22Rv1 (cell line): ENCODE measurements at regions not wholly inside any gene's neighbourhood (a gene's known extent, or its start where the extent isn't known, plus 50 kb on each side); places are given as distances from the start of the nearest gene placed in this dataset.

Experiments used
- H3K27ac ChIP-seq: fragments of 450-650 bp; 2 replicates; pipeline ENCODE4 v1.5.1; 2017
- CTCF ChIP-seq: fragments of 450-650 bp; IDR thresholded peaks from 2 replicates; pipeline ENCODE4 v1.5.1; 2017; ENCODE audit warnings: mild to moderate bottlenecking
- ZFX ChIP-seq: fragments of 450-650 bp; IDR thresholded peaks from 2 replicates; pipeline ENCODE4 v1.6.1; 2017; ENCODE audit warnings: antibody characterized with exemption, borderline replicate concordance

GRCh38 chr5:155735388-155735787 lies 591.6 kb upstream of the SGCD start:
- TF ChIP-seq CTCF (no peak), ZFX (no peak)
- H3K27ac ChIP-seq = no peak overlapping the region

GRCh38 chr5:155738616-155739015 lies 588.3 kb upstream of the SGCD start:
- no peak overlapping the region for H3K27ac ChIP-seq
- TF ChIP-seq CTCF (no peak), ZFX (no peak)

GRCh38 chr5:155746367-155747038 lies 580.5 kb upstream of the SGCD start:
- H3K27ac ChIP-seq = no peak overlapping the region
- TF ChIP-seq ZFX = no peak
- no peak for TF ChIP-seq CTCF

- TF ChIP-seq ZFX = no peak
- no peak for TF ChIP-seq CTCF
- no peak overlapping the region for H3K27ac ChIP-seq
These were observed 576.9 kb upstream of the SGCD start for GRCh38 chr5:155750101-155750500.

GRCh38 chr5:155750571-155750970 lies 576.4 kb upstream of the SGCD start:
- H3K27ac ChIP-seq = no peak overlapping the region
- TF ChIP-seq CTCF (no peak), ZFX (no peak)

GRCh38 chr5:155753943-155754581 lies 572.9 kb upstream of the SGCD start:
- H3K27ac ChIP-seq = no peak overlapping the region
- TF ChIP-seq ZFX (no peak), CTCF (no peak)

- no peak overlapping the region for H3K27ac ChIP-seq
- TF ChIP-seq ZFX (no peak), CTCF (no peak)
These were observed 567.7 kb upstream of the SGCD start for GRCh38 chr5:155759252-155759651.
